ES-I3 (cell line): ENCODE measurements at regions not wholly inside any gene's neighbourhood (a gene's known extent, or its start where the extent isn't known, plus 50 kb on each side); places are given as distances from the start of the nearest gene placed in this dataset.

Source experiments
- H3K36me3 ChIP-seq: 2 replicates; pipeline ENCODE4 v1.6.1; 2013; ENCODE audit warnings: mild to moderate bottlenecking, low read length, control low read depth, moderate library complexity; ENCODE audit not compliant: insufficient read depth
- H3K4me1 ChIP-seq: 2 replicates; pipeline ENCODE4 v1.6.1; 2013; ENCODE audit warnings: mild to moderate bottlenecking, control low read depth, low read length; ENCODE audit not compliant: insufficient read depth
- H3K9ac ChIP-seq: 2 replicates; pipeline ENCODE4 v1.6.1; 2013; ENCODE audit warnings: low read depth, mild to moderate bottlenecking, low read length, moderate library complexity
- H3K9me3 ChIP-seq: 2 replicates; pipeline ENCODE4 v1.6.1; 2013; ENCODE audit warnings: mild to moderate bottlenecking, low read length, moderate library complexity; ENCODE audit not compliant: control insufficient read depth, insufficient read depth

- Histone ChIP-seq H3K9me3 (no peaks in the 10 kb centered on the region), H3K9ac (no peak overlapping the region), H3K36me3 (peaks cover 13% of the 10 kb centered on the region; the same call in 1 of the 2 replicates), H3K4me1 (no peaks in the 10 kb centered on the region)
Observed at GRCh38 chr6:14281811-14282660, 164.5 kb downstream of the CD83 start.

DNA sequence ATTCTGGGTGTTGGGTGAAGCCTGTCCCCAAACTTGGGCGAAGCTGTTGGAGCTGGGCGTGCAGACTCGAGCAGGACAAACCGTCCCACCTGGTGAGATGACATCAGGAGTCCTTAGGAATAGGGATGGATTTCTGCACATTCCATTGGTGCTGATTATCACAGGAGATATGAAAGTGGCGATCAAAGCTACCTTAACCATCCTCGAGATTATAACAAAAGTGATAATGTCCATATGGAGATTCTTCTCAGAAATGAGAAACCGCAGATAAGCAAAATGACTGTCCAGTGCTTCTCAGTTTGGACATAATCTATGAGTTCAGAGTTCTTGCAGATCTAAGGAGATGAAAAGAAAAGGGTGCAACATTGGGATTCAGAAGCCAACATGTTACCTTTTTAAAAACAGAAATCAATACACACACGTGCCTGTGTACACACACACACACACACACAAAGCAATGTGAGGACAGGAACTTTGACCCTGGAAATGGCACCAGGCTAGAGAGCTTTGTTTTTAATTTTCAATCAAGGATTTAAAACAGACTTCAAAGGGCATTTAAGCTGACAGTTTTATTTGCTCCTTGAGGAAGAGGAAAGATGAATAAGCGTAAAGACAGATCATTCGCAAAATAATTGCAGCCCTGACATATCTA, 165.4 kb downstream of the CD83 start:
- 0 out of 2 replicates have a peak, but pooled peaks cover under 1% of the 10 kb centered on the region for H3K4me1 ChIP-seq
- H3K9me3 ChIP-seq, result no peaks in the 10 kb centered on the region
- no peak overlapping the region for H3K9ac ChIP-seq
- H3K36me3 ChIP-seq, result peaks cover 21% of the 10 kb centered on the region

DNA sequence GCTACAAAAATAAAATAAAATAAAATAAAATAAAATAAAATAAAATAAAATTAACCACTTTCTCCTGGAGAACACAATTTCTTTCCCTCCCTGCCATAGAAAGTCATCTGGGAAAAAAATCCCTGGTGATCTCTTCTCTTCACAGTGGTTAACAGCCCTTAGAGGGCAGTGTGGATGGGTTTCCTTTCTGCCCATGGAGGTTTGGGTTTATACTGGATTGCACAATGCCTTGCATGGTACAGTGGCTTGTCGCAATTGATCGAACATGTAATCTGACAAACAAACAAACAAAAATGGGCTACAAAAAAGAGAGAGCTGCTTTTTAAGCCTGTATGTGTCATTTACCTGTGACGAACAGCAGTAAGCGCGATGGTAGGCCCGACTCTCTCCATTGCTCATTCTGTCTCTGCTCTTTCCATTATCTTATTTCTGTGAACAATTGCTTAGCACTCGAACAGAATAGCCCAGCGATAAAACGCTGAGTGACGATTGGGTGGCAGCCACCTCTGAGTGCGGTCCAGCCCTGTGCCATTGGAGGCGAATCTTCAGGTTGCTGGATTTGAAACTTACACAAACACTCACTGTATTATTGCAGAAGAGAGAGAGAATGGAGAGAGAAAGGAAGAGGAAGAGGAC, 166.1 kb downstream of the CD83 start:
- Histone ChIP-seq H3K36me3 (peaks cover 27% of the 10 kb centered on the region), H3K9me3 (no peaks in the 10 kb centered on the region), H3K9ac (no peak overlapping the region), H3K4me1 (0 out of 2 replicates have a peak, but pooled peaks cover 2% of the 10 kb centered on the region)

- Histone ChIP-seq H3K4me1 (0 out of 2 replicates have a peak, but pooled peaks cover 2% of the 10 kb centered on the region), H3K9me3 (no peaks in the 10 kb centered on the region), H3K36me3 (peaks cover 40% of the 10 kb centered on the region), H3K9ac (no peak overlapping the region)
Observed at GRCh38 chr6:14284969-14285590, 167.5 kb downstream of the CD83 start.

DNA sequence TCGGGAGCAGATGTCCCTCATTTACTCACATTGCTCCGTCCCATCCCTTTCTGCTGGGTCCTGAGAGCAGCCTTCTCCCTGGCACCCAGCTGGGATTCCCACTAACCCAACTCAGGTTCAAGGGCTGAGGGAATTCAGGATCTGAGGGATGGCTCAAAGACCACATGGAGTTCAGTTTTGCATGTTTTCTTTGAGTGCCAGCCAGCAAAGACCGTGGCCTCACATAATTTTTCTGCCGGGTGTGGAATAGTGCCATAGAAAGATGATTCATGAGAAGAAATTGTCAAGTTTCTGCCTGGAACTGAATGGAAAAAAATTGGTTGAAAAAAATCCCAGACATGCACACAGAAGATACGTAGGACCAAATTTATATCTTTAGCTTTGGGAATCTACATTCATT, 168.6 kb downstream of the CD83 start:
- H3K9ac ChIP-seq, result no peak overlapping the region

DNA sequence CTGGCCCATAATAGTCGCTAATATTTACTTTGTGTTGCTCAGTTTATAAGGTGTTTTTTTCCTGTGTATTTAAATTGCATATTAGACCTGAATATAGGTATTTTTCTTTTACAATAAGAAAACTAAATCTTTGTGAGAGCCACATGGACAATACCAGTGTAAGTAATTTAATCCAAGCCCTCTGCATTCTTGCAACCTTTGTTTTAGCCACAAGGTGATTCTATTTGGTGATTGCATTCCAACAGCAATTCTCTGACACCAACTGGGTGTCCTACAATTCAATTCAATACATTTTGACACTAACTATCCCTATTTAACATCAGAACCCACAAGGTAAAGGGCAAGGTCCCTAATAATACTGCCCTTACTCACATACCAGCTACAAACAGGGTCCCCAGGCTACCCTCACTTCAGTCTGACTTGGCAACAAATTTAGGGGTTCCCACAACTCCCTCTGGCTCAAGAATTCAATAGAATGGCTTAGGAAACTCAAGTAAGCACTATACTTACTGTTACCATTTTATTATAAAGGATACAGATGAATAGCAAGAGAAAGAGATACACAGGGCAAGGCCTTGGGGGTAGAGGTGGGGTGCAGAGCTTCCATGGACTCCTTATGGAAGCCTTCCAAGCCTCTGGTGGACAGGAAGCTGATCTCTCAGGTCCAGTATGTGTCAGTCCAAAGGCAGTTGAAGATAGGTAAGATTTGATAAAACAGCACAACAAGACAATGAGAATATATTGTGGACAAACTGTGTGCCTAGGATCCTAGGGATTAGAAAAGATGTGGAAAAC, 169.3 kb downstream of the CD83 start:
- Histone ChIP-seq H3K4me1 (0 out of 2 replicates have a peak, but pooled peaks cover 6% of the 10 kb centered on the region), H3K36me3 (peaks cover 54% of the 10 kb centered on the region), H3K9me3 (no peaks in the 10 kb centered on the region), H3K9ac (no peak overlapping the region)

More for the DNA sequence above, 168.6 kb downstream of the CD83 start:
- Histone ChIP-seq H3K4me1 (0 out of 2 replicates have a peak, but pooled peaks cover 6% of the 10 kb centered on the region), H3K36me3 (peaks cover 50% of the 10 kb centered on the region), H3K9me3 (no peaks in the 10 kb centered on the region)

DNA sequence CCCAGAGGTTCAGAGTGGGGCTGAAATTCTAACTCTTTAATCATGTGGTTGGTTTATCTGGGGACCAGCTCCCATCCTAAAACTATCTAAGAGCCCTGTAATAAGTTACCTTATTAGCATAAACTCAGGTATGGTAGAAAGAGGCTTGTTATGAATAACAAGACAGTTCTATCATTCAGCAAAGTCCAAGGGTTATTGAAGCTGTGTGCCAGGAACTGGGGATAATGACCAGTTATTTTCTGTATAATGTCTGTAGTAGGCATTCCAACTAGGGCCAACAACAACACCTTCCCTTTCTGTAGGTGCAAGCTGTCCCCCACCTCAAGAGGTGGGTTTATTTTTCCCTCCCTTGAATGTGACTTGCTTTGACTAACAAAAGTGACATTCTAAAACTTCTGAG, 170.1 kb downstream of the CD83 start:
- 0 out of 2 replicates have a peak, but pooled peaks cover 6% of the 10 kb centered on the region for H3K4me1 ChIP-seq
- no peaks in the 10 kb centered on the region for H3K9me3 ChIP-seq
- no peak overlapping the region for H3K9ac ChIP-seq
- peaks cover 59% of the 10 kb centered on the region for H3K36me3 ChIP-seq

- H3K9ac ChIP-seq, result no peak overlapping the region
- H3K4me1 ChIP-seq, result peaks cover 6% of the 10 kb centered on the region; the same call in 1 of the 2 replicates
- peaks cover 62% of the 10 kb centered on the region for H3K36me3 ChIP-seq
Observed at GRCh38 chr6:14288910-14289309, 171.3 kb downstream of the CD83 start.

DNA sequence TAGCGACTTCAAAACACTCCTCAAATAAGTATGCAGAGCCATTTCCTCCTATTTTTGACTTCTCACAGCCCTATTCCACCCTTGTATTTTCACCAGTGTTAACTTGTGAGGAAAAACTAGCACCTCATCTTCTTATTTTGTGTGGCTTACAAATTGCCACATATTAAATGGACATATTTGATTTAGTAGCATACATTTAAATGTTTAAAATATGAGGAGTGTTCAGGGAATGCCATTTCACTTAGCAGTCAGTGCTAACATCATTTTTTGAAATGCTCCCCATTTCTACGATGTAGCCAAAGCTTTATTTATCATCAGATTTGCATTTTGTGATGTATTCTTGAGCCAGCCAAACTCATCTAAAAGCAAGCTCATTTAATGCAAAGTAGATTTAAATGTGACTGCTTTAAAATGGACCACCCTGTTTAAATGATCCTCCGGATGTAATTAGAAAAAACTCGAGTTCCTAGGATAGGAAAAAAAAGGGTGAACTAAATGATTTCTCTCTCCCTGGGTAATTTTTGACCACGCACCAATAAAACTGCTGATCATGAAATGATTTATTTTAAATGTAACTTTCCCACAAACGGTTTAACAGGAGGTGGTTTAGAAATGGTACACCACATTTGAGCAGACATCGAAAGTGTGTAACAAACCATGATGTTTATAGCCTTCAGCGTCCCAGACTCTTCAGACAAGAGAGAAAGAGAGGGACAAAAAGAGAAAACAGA, 172.6 kb downstream of the CD83 start:
- H3K9me3 ChIP-seq, result no peaks in the 10 kb centered on the region
- no peak overlapping the region for H3K9ac ChIP-seq
- peaks cover 75% of the 10 kb centered on the region for H3K36me3 ChIP-seq
- peaks cover 8% of the 10 kb centered on the region; the same call in 1 of the 2 replicates for H3K4me1 ChIP-seq

More at GRCh38 chr6:14288910-14289309, 171.3 kb downstream of the CD83 start:
- no peaks in the 10 kb centered on the region for H3K9me3 ChIP-seq

- no peak overlapping the region for H3K9ac ChIP-seq
- peaks cover 13% of the 10 kb centered on the region; the same call in 1 of the 2 replicates for H3K4me1 ChIP-seq
- no peaks in the 10 kb centered on the region for H3K9me3 ChIP-seq
- H3K36me3 ChIP-seq, result peaks cover 81% of the 10 kb centered on the region
Observed at GRCh38 chr6:14290772-14291330, 173.3 kb downstream of the CD83 start.

DNA sequence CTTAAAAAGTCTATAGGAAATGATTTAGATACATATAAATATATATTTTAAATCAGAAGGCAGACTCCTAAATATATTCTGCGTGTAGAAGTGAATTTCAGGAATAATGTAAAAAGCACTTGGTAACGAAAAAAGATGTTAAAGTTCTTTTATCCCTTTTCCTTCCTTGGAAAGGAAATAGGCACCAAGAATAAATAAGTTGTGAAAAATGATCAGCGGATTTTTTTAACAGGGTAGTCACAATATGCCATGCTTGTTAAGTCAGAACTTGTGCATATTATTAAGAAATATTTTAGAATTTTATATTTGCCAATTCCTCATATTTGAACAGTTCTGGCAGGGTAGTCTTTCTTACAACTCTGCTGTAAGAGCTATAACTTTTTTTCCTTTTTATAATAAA, 173.8 kb downstream of the CD83 start:
- peaks cover 13% of the 10 kb centered on the region; the same call in 1 of the 2 replicates for H3K4me1 ChIP-seq
- no peak overlapping the region for H3K9ac ChIP-seq
- H3K9me3 ChIP-seq, result no peaks in the 10 kb centered on the region
- peaks cover 86% of the 10 kb centered on the region for H3K36me3 ChIP-seq

DNA sequence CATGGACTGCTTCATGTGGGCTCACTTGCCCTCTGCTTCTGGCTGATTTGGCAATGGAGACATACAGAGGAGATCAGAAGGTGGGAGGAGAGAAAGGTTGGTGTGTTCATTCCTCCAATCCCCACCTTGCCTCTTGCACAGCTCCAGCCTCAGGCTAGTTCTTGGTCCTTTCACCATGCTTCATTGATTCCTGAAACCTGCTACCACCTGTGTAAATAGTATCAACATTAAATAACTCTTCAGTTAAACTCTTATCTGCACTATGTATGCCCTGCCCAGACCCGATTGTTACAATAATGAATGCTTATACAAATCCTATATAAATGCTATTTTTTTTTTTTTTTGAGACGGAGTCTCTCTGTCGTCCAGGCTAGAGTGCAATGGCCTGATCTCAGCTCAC, 174.5 kb downstream of the CD83 start:
- peaks cover 17% of the 10 kb centered on the region; the same call in 1 of the 2 replicates for H3K4me1 ChIP-seq
- H3K9me3 ChIP-seq, result no peaks in the 10 kb centered on the region
- H3K36me3 ChIP-seq, result peaks cover 87% of the 10 kb centered on the region
- no peak overlapping the region for H3K9ac ChIP-seq
